A549 (cell line): ENCODE measurements at regions not wholly inside any gene's neighbourhood (a gene's known extent, or its start where the extent isn't known, plus 50 kb on each side); places are given as distances from the start of the nearest gene placed in this dataset.
A peak's percentile ranks its signal among the peaks of the same experiment; 100 is the strongest.

Experiments used
- ATAC-seq, 2 experiments: fragments of 200-7000 bp in 1 of 2; fragments of >200 bp in 1 of 2; cut with Nextera tagmentation in 1 of 2; cut with Tn5 transposase in 1 of 2; 3 replicates each; pipeline versions ENCODE4 v1.8.0 to v1.9.1; 2018 to 2020; ENCODE audit warnings: mild to moderate bottlenecking in 1 of 2, moderate library complexity in 1 of 2
- CTCF ChIA-PET: fragments of 300-600 bp; sonication (Branson Sonifier 250); formaldehyde crosslinking; extraction: SDS; loops from one replicate; lab custom pipeline; 2021; ENCODE audit warnings: antibody characterized with exemption, inconsistent platforms; lab: Yijun Ruan, JAX
- POLR2A ChIA-PET: fragments of 350-600 bp; formaldehyde crosslinking; extraction: SDS; loops from one replicate; lab custom pipeline; 2021; ENCODE audit warnings: antibody characterized with exemption, inconsistent platforms; lab: Yijun Ruan, JAX
- DNase-seq, 2 experiments: peaks; one replicate each; pipeline versions ENCODE4 v3.0.0 to v3.0.0-alpha.2; 2011 to 2016; ENCODE audit warnings: low read depth in 1 of 2, low spot score in 1 of 2
- FAIRE-seq: peaks from 2 replicates; lab custom pipeline; 2011; peaks lifted over from hg19 to GRCh38; lab: Jason Lieb, UNC
- H3K27ac ChIP-seq, 2 experiments: fragments of >200 bp; sonication (Bioruptor Twin); formaldehyde crosslinking; 3 replicates each; pipeline ENCODE4 v1.5.1; 2016 to 2017
- H3K4me1 ChIP-seq: fragments of >200 bp; sonication (Bioruptor Twin); formaldehyde crosslinking; 3 replicates; pipeline ENCODE4 v1.6.1; 2016
- H3K4me2 ChIP-seq: fragments of >200 bp; sonication (Bioruptor Twin); formaldehyde crosslinking; 3 replicates; pipeline ENCODE4 v1.6.1; 2016
- H3K4me3 ChIP-seq: fragments of >200 bp; sonication (Bioruptor Twin); formaldehyde crosslinking; 3 replicates; pipeline ENCODE4 v1.5.1; 2016
- H3K9me3 ChIP-seq: fragments of >200 bp; sonication (Bioruptor Twin); formaldehyde crosslinking; 3 replicates; pipeline ENCODE4 v1.6.1; 2016
- ATOH8 ChIP-seq: fragments of 250-450 bp; sonication (Bioruptor Pico); IDR thresholded peaks from 2 replicates; pipeline ENCODE4 v1.5.0; 2020; ENCODE audit warnings: low read depth, mild to moderate bottlenecking, moderate library complexity
- CBX2 ChIP-seq: fragments of 200-600 bp; sonication (generic); IDR thresholded peaks from 2 replicates; pipeline ENCODE4 v1.6.1; 2016; ENCODE audit warnings: low read depth, mild to moderate bottlenecking, borderline replicate concordance
- CEBPB ChIP-seq, 2 experiments: fragments of >200 bp in 1 of 2; sonication (Bioruptor Twin) in 1 of 2; formaldehyde crosslinking in 1 of 2; IDR thresholded peaks; 2 replicates each; pipeline ENCODE4 v1.6.1; 2012 to 2016
- FOXS1 ChIP-seq: fragments of 250-450 bp; sonication (Bioruptor Pico); IDR thresholded peaks from 2 replicates; pipeline ENCODE4 v1.5.0; 2020; ENCODE audit warnings: mild to moderate bottlenecking, moderate library complexity
- GATA3 ChIP-seq: IDR thresholded peaks from 2 replicates; pipeline ENCODE4 v1.6.1; 2012; ENCODE audit warnings: borderline replicate concordance
- HES2 ChIP-seq: fragments of >200 bp; sonication (Bioruptor Twin); formaldehyde crosslinking; IDR thresholded peaks from 2 replicates; pipeline ENCODE4 v1.6.1; 2016
- HOXB5 ChIP-seq: fragments of 250-450 bp; sonication (Bioruptor Pico); IDR thresholded peaks from 2 replicates; pipeline ENCODE4 v1.5.0; 2020; ENCODE audit warnings: mild to moderate bottlenecking, moderate library complexity
- MAFK ChIP-seq: fragments of 450-650 bp; IDR thresholded peaks from 2 replicates; pipeline ENCODE4 v1.6.1; 2014; ENCODE audit not compliant: partially characterized antibody
- MYC ChIP-seq: IDR thresholded peaks from 2 replicates; pipeline ENCODE4 v1.6.1; 2012; ENCODE audit warnings: mild to moderate bottlenecking, inconsistent platforms, low read length, improper control_type of control experiment, borderline replicate concordance
- NFE2L2 ChIP-seq: fragments of 150-350 bp; conservative IDR thresholded peaks from 2 replicates; pipeline ENCODE4 v1.6.1; 2014; ENCODE audit warnings: low read length
- NR3C1 ChIP-seq: fragments of >200 bp; sonication (Bioruptor Twin); formaldehyde crosslinking; IDR thresholded peaks from 3 replicates; pipeline ENCODE4 v1.6.1; 2017
- RAD21 ChIP-seq, 2 experiments: fragments of >200 bp in 1 of 2; sonication (Bioruptor Twin) in 1 of 2; formaldehyde crosslinking in 1 of 2; IDR thresholded peaks in 1 of 2; conservative IDR thresholded peaks in 1 of 2; 2 replicates in 1 of 2; 3 replicates in 1 of 2; pipeline ENCODE4 v1.6.1; 2012 to 2018; ENCODE audit warnings: inconsistent platforms in 1 of 2
- RNF2 ChIP-seq: fragments of 200-600 bp; sonication (generic); IDR thresholded peaks from 2 replicates; pipeline ENCODE4 v1.6.1; 2016; ENCODE audit warnings: low read depth, mild to moderate bottlenecking, antibody characterized with exemption, moderate library complexity, borderline replicate concordance
- SREBF2 ChIP-seq: fragments of 450-650 bp; IDR thresholded peaks from 2 replicates; pipeline ENCODE4 v1.6.1; 2014; ENCODE audit warnings: mild to moderate bottlenecking, moderate library complexity
- ZC3H11A ChIP-seq: fragments of 450-650 bp; IDR thresholded peaks from 2 replicates; pipeline ENCODE4 v1.6.1; 2014; ENCODE audit warnings: antibody characterized with exemption, mild to moderate bottlenecking
- ZFP36 ChIP-seq: fragments of 450-650 bp; IDR thresholded peaks from 2 replicates; pipeline ENCODE4 v1.6.1; 2014; ENCODE audit warnings: borderline replicate concordance; ENCODE audit not compliant: partially characterized antibody
- ZSCAN20 ChIP-seq: fragments of 250-450 bp; sonication (Bioruptor Pico); IDR thresholded peaks from 2 replicates; pipeline ENCODE4 v1.8.0; 2022; ENCODE audit warnings: mild to moderate bottlenecking, moderate library complexity
- WGBS: methylation state at CpG from one replicate; pipeline ENCODE4 v1.1.6; 2017; ENCODE audit errors: missing lambda C conversion rate; 5-methylcytosine and 5-hydroxymethylcytosine counted together
- TF ChIP-seq, protein P1 (sequence below): IDR thresholded peaks from 2 replicates; pipeline ENCODE4 v1.6.1; 2012
- TF ChIP-seq, protein P2 (sequence below): fragments of >200 bp; sonication (Bioruptor Twin); formaldehyde crosslinking; IDR thresholded peaks from 3 replicates; pipeline ENCODE4 v1.5.1; 2016

DNA sequence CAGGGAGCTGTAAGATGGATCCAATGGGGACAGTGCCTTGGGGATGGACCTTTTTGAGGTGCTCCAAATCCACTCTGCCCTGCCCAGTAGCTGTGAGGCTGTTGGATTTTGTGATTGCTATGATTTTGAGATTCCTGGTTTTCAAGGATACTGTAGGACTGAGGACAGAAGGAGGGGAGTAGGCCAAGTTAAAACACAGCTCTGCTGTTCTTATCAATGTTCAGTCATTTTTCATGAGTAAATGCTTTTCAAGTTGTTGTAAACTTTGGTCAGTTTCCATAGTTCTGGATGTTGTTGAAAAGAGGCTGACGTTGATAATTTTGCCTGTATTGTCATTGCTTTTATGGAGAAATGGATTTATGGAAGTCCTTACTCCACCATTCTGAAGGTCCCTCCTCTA lies 361.2 kb downstream of the ZNF516 start:
- ChIA-PET POLR2A (no interaction called here), CTCF (interaction anchor here (1.1 kb wide), 1 partner anchor 12 kb away, joined by 3 read pairs; no protein-coding TSS in a partner anchor)
- no peaks in the 10 kb centered on the region for H3K9me3 ChIP-seq
- no peak overlapping the region for H3K4me3 ChIP-seq
- 13% methylated on average over 1 of the region's 1 CpG for WGBS
- no peaks in the 10 kb centered on the region for H3K4me1 ChIP-seq
- no peak overlapping the region for H3K27ac ChIP-seq
- FAIRE-seq (no peak), DNase-seq (no peak), ATAC-seq (no peak)
- TF ChIP-seq RNF2, result no peak
- TF ChIP-seq NFE2L2, result no peak
- TF ChIP-seq, protein P1, sequence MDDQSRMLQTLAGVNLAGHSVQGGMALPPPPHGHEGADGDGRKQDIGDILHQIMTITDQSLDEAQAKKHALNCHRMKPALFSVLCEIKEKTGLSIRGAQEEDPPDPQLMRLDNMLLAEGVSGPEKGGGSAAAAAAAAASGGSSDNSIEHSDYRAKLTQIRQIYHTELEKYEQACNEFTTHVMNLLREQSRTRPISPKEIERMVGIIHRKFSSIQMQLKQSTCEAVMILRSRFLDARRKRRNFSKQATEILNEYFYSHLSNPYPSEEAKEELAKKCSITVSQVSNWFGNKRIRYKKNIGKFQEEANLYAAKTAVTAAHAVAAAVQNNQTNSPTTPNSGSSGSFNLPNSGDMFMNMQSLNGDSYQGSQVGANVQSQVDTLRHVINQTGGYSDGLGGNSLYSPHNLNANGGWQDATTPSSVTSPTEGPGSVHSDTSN, result no peak
- TF ChIP-seq MYC, result no peak
- H3K4me2 ChIP-seq, result no peak overlapping the region

DNA sequence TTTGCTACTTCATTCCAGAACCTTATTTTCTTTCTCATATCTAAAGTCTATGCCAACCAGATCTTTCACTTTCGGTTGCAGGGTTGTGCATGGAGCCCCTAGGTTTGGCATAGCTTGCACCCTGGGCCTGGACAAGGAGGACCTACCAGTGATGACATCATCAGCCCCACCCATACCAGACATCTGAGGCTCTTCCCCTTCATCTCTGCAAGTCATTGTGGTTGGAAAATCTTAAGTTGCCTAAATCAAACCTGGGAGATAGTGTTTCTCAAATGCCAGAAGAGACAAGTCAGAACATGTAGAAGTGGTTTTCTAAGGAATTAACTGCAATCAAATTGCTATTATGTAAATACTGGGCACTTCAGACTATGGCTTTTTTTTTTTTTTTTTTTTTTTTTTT lies 363.3 kb downstream of the ZNF516 start:
- ChIA-PET CTCF (no interaction called here), POLR2A (no interaction called here)
- FAIRE-seq (no peak), DNase-seq (no peak), ATAC-seq (no peak)
- WGBS, result 17% methylated on average over 1 of the region's 1 CpG
- H3K9me3 ChIP-seq, result no peaks in the 10 kb centered on the region
- no peak for TF ChIP-seq NR3C1
- no peak for TF ChIP-seq HOXB5
- no peak overlapping the region for H3K4me2 ChIP-seq
- no peak overlapping the region for H3K4me3 ChIP-seq
- no peak overlapping the region for H3K27ac ChIP-seq
- H3K4me1 ChIP-seq, result no peaks in the 10 kb centered on the region

DNA sequence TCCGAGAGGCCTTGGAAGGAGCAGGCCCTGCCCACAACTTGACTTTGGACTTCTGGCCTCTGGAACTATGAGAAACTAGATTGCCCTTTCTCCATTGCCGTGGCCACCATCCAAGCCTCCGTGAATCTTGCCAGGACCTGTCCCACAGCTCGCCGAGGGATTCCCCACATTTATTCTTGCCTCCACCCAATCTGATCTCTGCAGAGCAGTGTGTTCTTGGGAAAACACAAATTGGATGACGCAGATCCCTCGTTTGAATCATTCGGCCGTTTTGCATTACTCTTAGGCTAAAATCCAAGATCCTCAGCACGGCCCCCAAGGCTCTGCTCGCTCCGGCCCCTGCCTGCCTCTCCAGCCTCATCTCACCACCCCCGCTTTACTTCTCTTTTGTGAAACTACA lies 364.2 kb downstream of the ZNF516 start:
- 41% methylated on average over 13 of the region's 13 CpGs for WGBS
- ATAC-seq, result no peak
- POLR2A ChIA-PET, result no interaction called here

GRCh38 chr18:76126327-76126726 lies 368.7 kb downstream of the ZNF516 start:
- POLR2A ChIA-PET, result no interaction called here
- no peak overlapping the region for H3K4me3 ChIP-seq
- TF ChIP-seq RAD21 (conservative IDR thresholded peaks at IDR 0.05 in 1 of 2, IDR thresholded peaks at IDR 0.05 in 1 of 2) (0 out of 5 replicates have a peak, but pooled peaks of 1 of the 2 experiments have one; percentile 7), SREBF2 (no peak)
- TF ChIP-seq, all 56 proteins: peak for 1
- WGBS, result 20% methylated on average over 3 of the region's 6 CpGs
- Histone ChIP-seq H3K4me2 (no peak overlapping the region), H3K27ac (no peak overlapping the region), H3K4me1 (no peaks in the 10 kb centered on the region), H3K9me3 (no peaks in the 10 kb centered on the region)
- CTCF ChIA-PET, result no interaction called here
- FAIRE-seq (no peak), ATAC-seq (no peak), DNase-seq (no peak)

More for the DNA sequence above, 364.2 kb downstream of the ZNF516 start:
- CTCF ChIA-PET, result no interaction called here
- TF ChIP-seq ATOH8 (CRISPR knock-in tag), result no peak
- no peak for TF ChIP-seq SREBF2
- no peak for TF ChIP-seq FOXS1 (CRISPR knock-in tag)
- TF ChIP-seq CBX2, result no peak
- TF ChIP-seq GATA3, result no peak
- no peak for TF ChIP-seq NFE2L2
- TF ChIP-seq CEBPB (IDR thresholded peaks at IDR 0.05), result no peak
- TF ChIP-seq ZFP36, result no peak
- TF ChIP-seq ZSCAN20 (CRISPR knock-in tag), result no peak
- no peak for TF ChIP-seq HES2
- TF ChIP-seq, protein P2, sequence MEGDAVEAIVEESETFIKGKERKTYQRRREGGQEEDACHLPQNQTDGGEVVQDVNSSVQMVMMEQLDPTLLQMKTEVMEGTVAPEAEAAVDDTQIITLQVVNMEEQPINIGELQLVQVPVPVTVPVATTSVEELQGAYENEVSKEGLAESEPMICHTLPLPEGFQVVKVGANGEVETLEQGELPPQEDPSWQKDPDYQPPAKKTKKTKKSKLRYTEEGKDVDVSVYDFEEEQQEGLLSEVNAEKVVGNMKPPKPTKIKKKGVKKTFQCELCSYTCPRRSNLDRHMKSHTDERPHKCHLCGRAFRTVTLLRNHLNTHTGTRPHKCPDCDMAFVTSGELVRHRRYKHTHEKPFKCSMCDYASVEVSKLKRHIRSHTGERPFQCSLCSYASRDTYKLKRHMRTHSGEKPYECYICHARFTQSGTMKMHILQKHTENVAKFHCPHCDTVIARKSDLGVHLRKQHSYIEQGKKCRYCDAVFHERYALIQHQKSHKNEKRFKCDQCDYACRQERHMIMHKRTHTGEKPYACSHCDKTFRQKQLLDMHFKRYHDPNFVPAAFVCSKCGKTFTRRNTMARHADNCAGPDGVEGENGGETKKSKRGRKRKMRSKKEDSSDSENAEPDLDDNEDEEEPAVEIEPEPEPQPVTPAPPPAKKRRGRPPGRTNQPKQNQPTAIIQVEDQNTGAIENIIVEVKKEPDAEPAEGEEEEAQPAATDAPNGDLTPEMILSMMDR, result no peak
- no peak for TF ChIP-seq RNF2
- TF ChIP-seq ZC3H11A, result no peak
- TF ChIP-seq MAFK, result no peak
- no peaks in the 10 kb centered on the region for H3K9me3 ChIP-seq
- H3K4me2 ChIP-seq, result no peak overlapping the region
- no peaks in the 10 kb centered on the region for H3K4me1 ChIP-seq
- DNase-seq, result no peak
- no peak overlapping the region for H3K4me3 ChIP-seq
- H3K27ac ChIP-seq, result no peak overlapping the region
- no peak for FAIRE-seq
